NCI-H128 (cell line): ENCODE measurements at regions not wholly inside any gene's neighbourhood (a gene's known extent, or its start where the extent isn't known, plus 50 kb on each side); places are given as distances from the start of the nearest gene placed in this dataset.
"Not testable (repeated sequence)": the region's sequence is repeated elsewhere in the genome, so short reads cannot be mapped to it uniquely, and the experiment has no call there.

Experiments
- DNase-seq: peaks from one replicate; lab custom pipeline; 2025; ENCODE audit not compliant: unreplicated experiment; lab: John Stamatoyannopoulos, UW

DNA sequence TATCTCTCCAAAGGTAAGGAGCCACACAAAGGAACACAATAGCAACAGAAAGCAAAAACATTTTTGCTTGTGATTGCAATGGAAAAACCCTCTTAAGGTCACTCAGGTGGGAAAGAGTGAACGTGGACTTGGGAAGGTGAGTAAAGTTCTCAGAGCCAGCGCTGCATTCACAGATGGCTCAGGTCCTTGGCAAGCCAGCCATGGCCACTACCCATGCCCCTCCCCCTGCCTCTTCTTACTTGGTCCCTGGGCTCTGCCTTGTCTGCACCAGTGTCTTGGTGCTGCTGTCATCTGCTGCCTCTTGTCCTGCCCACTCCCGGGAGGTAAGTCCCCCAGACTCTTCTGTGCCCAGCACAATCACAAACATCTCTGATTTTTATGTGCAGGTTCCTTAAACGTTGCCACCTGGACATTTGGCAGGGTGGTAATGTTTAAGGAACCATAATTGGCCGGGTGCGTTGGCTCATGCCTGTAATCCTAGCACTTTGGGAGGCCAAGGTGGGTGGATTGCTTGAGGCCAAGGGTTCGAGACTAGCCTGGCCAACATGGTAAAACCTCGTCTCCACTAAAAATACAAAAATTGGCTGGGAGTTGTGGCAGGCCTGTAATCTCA, 74.6 kb downstream of the FEM1C start:
- no peak for DNase-seq

DNA sequence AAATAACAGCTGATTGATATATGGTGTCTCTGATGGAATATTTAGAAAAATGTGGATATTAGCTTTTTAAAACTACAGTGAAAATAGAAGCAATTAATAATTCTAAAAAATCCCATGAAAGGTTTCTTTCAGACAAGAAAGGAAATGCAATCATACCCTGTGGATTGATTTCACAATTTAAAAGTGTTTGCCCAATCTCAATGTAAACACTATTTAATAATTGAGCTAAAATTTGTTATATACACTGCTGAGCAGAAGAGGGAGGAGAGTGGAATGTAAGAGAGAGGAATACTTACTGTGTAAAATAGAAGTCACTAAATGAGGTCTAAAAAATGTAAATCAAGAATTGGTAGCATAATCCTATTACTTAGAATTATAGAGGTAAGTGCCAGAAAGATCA, 76.9 kb downstream of the FEM1C start:
- no peak for DNase-seq

DNA sequence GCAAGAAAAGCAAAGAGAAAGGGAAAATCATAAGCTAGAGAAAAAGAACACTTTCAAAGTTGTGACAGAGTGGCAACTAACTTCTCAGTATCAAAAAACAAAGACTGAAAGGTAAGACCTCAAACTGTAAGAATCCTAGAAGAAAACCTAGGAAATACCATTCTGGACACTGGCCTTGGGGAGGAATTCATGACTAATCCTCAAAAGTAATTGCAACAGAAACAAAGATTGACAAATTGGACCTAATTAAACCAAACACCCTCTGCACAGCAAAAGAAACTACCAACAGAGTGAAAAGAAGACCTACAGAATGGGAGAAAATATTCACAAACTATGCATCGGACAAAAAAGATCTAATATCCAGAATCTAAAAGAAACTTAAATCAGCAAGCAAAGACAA, 79.1 kb downstream of the FEM1C start:
- DNase-seq = no peak

DNA sequence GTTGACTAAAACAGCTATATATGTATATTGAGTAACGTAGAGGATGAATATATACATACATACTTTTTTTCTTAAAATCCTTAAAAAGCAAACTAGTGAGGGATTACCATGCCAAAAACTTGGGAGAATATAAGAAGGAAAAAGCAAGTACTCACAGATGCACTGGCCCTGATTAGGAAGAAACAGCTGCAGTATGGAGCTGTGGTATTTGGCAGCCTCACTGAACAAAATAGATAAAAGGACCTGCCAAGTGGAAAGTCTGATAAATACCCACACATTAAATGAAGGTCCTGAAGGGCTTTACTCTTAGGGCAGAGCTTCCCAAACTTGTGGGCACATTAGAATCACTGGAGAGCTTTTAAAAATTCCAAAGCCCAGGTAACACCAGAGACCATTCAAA, 80.6 kb downstream of the FEM1C start:
- no peak for DNase-seq

DNA sequence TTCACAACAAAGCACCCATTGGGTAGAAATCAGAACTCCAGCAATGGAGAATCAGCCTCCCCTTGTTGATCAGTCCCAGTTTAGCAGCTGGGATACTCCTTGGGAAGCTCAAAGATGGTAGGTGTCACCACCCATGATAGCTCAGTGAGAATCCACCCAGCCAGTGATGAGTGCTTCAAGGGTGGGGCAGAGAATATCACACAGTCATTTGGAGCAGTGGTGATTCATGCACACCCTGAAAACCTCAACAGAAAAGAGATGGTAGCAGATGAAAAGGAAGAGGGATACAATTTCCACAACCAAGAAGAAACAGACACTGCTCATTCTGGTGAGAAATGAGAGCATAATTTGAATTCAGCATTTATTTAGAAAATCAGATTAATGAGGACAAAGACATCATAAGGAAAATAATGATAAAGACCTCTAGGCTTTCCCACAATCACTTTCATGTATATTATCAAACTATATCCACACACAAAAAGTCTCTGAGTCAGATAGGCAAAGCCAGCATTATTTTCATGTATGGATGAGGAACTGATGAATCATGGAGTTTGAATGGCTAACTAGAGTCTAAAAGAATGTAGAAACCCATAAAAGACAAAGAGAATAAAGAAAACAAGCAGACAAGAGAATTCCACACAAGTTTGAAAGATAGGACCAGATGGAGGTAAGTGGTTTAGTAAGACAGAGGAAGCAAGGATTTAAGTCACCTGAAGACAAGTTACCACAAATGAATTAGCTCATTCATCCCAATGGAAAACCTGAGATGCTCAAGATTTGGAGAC, 82.9 kb downstream of the FEM1C start:
- DNase-seq = no peak

DNA sequence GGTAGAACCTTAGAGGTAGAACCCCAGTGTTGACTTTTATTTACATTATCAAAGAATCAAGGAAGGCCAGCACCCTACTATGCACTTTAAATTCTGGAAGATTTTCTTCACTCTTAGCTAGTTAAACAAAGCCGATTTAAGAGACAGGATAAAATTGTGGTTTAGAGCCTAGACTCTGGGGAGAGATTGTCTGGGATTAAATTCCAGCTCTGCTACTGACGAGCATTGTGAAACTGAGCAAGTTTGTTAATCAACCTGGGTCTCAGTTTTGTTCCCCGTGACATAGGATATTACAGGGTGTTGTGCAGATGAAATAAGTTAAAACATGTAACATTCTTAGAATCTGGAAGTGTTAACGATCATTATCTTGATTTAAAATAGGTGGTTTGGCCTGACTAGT, 83.5 kb downstream of the FEM1C start:
- no peak for DNase-seq

DNA sequence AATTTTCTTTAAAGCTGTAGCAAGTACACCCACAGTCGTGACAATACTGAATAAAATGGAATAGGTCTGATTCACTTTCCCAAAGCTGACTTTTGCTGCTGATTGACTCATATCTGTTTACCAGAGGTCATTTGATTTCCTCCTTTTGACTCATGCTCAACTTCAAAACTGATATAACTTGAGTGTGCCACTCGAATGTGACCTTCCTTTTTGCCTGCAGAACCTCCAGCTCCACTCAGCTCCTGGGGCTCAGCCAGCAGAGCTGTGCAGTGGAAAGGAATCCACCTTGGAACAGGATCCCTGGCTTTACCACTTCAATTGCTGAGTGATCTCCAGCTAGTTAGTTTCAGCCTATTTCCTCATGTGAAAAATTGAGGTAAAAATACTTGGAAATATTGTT, 84.1 kb downstream of the FEM1C start:
- DNase-seq = no peak

DNA sequence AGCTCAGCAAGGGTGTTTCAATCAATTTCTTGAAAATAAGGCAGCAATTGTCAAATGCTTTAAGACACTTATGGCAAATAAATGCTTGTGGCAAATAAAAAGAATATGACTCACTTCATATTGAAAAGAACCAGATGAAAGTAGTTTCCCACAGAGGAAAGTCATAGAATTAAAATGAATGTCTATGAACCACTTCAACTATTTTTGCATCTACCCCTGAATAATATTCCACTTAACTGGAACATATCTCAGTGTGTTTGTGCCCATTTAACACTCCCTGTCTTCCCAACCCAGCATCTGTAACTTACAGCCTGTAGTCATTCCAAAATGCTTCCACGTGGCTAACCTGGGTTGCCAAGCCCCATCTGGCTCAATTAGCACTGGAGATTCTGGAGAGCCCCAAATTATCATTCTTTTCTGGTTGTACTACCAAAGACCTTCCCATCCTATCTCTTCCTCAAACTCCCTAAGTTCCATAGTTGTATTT, 84.7 kb downstream of the FEM1C start:
- DNase-seq = no peak

DNA sequence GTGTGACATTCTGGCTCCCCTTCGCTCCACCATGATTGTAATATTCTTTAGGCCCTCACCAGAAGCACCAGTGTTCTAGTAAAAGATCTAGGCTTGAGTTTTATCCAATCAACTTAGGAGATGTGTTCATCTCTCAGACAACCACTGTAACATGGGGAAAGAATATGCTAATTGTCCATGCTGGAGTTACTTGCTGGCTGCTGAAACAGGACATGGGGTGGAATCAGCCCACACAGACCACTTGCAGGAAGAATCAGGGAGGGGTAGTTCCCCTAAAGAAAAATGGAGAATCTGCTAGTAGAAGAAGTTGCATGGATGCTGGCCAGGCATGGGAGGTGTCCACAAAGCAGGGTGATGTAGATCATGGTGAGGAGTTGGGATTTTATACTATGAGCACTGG, 86.2 kb downstream of the FEM1C start:
- no peak for DNase-seq

DNA sequence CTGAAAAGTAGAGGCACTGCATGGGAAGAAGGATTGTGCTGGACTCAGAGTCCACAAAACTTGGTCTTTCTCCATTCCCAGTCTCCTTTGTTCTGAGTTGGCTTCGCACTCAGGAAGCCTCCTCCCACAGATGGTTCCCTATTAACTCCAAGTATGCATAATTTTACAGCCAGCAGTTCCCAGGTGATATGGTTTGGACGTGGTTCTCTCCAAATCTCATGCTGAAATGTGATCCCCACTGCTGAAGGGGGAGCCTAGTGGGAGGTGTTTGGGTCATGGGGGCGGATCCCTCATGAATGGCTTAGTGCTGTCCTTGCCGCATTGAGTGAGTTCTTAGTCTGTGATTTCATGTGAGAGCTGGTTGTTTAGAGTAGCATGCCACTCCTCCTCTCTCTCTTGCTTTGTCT, 86.6 kb downstream of the FEM1C start:
- no peak for DNase-seq

DNA sequence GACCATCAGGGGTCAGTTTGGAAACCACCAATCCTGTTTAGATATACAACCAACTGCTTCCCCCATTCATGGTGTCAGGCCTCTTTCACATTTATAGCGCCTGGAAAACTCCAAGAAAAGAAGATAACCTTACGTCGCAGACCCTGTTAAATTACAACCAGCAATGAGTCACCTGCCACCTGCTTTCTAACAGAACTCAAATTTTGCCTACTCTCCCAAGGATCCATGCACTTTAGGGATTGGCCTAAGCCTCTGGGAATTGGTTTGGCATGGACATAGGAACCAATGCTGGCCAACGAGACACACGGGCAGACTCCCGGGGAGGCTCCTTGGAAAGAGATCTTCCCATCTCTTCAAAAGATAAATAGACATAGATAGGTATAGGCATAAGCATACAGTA, 87.0 kb downstream of the FEM1C start:
- DNase-seq = no peak

DNA sequence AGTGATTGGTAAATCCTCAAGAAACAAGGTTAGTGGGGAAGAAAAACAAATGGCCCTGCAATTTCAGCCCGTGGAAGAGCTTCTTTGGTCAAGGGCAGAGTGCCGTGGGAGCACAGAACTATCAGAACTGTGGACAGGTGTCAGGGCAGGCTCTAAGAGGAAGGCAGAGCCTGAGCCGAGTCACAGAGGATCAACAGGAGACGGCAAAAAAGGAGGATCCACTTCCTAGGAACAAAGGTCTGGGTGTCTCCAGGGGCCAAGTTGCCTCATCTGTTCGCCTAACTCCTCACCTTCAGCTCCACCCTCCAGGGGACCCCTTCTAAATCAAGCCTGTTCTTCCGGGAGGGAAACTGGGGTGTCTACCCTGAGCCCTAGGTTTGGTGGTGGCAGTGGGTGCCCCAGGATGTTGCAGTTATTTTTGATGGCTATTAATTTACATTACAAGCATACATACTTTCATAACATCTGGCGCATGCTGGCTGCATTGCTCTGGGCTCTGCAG, 88.0 kb downstream of the FEM1C start:
- DNase-seq = no peak

DNA sequence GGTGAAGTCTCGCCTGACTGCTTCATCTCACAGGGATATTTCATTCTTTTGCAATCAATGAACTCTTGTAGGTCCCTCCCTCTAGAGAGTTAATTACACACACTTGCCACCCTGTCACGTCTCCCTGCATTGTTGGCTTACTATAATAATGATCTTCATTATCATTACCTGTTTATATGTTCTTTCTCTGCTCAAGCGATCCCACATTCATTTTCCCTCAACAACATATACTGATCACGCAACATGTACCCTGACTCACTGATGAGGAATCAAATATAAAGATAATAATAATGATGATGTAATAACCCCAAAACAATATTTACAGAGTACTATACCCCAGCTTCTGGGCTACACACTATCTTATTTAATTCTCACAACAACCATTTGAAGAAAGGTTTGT, 88.5 kb downstream of the FEM1C start:
- no peak for DNase-seq

DNA sequence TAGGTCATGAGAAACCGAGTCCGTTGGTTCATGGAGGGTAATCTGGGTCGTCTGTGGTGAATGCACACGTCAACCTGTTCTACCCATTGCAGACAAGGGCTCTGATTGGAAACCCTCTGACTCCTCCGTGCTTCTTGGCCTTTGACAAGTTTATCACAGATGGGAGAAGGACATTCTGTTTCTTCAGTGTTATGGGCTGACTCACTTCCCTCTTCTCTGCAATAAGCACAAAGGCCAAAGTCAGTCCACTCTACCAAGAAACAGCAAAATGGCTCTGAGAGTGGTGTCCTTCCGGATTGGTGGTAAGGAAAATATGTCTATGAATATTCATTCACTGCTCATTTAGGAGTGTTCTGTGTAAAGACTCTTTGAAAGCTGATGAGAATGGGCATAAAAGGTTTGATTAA, 89.3 kb downstream of the FEM1C start:
- DNase-seq = no peak

DNA sequence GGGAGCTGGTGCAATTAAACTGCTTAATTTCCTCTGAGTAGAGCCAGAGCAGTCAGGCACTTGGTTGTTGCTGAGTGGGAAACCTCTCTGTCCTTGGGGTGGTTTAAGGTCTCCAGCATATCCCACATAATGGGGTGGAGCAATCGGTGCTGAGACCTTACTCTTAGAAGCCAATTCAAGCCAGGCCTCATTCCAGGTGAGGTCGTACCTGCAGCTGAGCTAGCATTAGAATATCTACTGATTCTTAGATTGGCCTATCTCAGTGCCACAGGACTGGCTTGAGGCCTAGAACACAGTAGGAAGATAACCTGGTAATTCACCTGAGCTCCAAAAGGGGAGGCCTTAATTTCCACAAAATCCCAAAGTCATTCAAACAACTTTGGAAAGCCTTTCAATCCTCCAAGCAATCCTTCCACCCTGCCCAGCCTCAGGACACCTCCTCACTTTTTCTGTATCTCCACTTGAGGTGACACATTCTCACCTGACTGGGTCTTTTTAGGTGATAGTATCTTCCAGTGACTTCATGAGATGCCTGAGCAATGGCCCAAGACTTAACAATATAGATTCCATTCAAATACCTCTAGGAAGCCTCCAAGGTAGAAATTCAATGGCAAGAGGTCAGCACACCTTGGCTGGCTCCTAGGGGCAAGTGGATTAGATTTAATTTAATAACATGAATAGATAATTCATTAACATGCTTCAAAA, 91.0 kb downstream of the FEM1C start:
- DNase-seq = no peak

DNA sequence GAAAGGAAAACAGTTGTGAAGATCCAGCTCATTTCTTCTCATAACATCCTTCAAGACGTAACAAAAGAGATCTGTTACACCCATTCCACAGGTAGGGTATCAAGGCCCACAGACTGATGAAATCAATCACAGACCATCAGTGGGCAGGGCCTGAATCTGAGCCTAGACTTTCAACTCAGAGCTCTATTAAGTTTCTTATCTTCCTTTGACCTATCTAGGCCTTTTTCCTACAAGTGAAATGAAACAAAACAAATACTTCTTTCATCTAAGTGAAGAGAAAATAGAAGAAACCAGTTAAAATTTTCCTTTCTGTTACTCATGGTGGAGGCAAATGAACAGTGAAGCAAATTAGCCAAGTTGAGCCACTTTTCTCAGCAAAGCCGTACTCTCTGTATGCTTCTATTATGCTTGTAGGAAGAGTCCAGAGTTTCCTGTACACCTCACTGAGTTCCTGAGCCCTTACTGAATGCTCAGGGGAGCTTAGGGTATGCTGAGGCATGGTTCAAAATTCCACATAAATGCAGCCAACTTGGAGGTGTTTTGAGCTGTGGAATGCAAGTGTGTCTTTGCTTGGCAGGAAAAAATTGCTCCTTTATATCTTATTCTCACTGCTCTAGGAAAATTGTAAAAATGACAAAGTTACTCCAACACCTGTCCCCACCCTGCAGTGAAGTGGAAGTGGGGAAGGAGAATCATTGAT, 91.9 kb downstream of the FEM1C start:
- DNase-seq = no peak

DNA sequence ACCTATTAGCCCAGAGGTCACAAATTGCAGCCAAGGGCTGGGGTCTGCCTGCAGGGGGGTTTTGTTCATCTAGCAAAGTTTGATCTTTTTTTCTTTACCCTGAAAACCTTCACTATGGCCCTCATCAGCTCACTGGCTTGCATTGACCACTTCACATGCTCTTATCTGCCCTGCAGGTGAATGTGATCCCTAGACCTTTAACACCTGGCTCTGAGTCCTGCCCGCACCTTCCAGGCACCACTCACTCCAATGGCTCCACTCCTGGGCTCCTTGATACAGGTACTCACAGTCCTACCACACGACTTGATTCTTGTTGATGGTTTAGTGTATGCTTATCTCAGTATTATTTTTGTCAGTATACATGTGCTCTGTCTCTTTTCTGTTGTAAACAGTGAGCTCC, 92.5 kb downstream of the FEM1C start:
- no peak for DNase-seq

DNA sequence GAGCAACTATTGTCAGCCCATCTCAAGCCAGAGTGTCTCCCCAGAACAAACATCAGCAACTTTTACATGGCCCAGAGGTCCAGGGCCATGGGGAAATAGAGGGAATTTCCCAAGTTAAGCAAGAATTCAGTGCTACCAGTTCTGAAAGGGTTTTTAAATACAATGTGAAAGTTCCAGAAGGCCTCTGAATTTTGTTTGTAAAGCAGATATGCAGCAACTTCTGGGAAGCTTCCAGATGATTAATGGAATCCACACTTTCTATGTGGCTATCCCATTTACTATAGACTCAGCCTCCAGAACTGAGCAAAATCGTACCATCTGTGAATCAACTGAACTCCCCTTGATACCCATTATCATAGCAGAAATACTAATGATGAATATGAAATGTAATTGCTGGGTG, 93.8 kb downstream of the FEM1C start:
- DNase-seq = no peak

DNA sequence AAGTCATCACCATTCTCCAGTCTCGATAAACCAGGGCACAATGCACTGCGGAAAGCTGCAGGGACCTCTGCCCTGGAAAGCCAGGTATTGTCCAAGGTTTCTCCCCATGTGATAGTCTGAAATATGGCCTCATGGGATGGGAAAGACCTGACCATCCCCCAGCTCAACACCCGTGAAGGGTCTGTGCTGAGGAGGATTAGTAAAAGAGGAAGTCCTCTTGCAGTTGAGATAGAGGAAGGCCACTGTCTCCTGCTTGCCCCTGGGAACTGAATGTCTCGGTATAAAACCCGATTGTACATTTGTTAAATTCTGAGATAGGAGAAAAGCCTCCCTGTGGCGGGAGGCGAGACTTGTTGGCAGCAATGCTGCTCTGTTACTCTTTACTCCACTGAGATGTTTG, 95.9 kb downstream of the FEM1C start:
- not testable (repeated sequence) for DNase-seq

DNA sequence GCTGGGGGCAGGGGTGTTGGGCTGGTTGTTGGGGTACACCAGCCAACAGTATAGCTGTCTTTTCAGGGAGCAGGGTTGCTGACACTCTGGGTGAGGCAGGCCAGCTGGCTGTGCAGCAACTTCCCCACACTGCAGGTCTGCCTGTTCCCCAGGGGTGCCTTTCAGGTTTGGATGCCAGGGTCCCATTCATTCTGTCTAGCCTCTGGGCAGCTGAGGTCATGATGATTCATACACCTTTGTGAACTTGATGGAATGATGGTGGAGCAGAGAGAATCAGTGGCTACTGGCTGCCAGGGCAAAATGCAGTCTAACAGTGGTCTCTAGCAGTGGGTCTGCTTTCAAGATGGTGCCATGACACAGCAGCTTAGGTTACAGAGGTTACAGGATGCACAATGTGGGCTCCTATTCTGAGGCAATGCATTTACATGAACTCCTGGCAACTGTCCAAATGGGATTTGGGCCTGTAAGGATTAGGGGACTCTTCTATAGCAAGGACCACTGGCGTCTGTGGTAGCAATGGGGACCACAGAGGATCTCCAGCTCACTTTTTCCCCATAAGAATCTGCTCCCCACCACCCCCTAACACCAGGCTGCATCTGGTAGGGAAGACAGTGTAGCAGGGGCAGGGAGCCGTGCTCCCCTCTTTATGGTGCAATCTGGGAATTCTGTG, 103.7 kb downstream of the FEM1C start:
- no peak for DNase-seq

DNA sequence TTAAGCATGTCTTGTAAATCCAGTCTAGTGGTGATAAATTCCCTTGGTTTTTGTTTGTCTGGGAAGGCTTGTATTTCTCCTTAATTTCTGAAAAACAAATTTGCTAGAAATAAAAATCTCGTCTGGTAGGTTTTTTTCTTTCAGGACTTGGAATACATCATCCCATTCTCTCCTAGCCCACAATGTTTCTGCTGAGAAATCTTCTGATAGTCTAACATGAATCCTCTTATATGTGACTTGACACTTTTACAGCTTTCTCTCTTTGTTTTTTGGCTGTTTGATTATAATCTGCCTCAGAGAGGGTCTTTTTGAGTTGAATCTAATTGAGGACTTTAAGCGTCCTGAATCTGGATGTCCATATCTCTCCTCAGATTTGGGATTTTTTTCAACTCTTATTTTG, 104.9 kb downstream of the FEM1C start:
- DNase-seq = no peak
